H1 (cell line): ENCODE measurements at regions not wholly inside any gene's neighbourhood (a gene's known extent, or its start where the extent isn't known, plus 50 kb on each side); places are given as distances from the start of the nearest gene placed in this dataset.
"Not testable (repeated sequence)": the region's sequence is repeated elsewhere in the genome, so short reads cannot be mapped to it uniquely, and the experiment has no call there.

ENCODE experiments used
- CTCF ChIA-PET: fragments of 300-600 bp; sonication (Branson Sonifier 250); formaldehyde crosslinking; loops from one replicate; lab custom pipeline; 2021; ENCODE audit not compliant: partially characterized antibody; lab: Charles Lee
- POLR2A ChIA-PET: fragments of 300-600 bp; sonication (Branson Sonifier 250); formaldehyde crosslinking; loops from one replicate; lab custom pipeline; 2021; ENCODE audit warnings: inconsistent platforms; ENCODE audit not compliant: partially characterized antibody; lab: Charles Lee
- DNase-seq, 2 experiments: peaks; one replicate each; pipeline versions ENCODE4 v3.0.0 to v3.0.0-alpha.2; 2010 to 2022; ENCODE audit warnings: low spot score in 2 of 2, low read depth in 1 of 2, mixed read lengths in 1 of 2
- FAIRE-seq: peaks from 2 replicates; lab custom pipeline; 2011; peaks lifted over from hg19 to GRCh38; lab: Jason Lieb, UNC
- H2AFZ ChIP-seq: 2 replicates; pipeline ENCODE4 v1.8.1; 2012; ENCODE audit warnings: low read length, inconsistent platforms
- H2AK5ac ChIP-seq: 2 replicates; pipeline ENCODE4 v1.6.1; 2013; ENCODE audit warnings: low read depth, low read length
- H2BK120ac ChIP-seq: replicated peaks from 2 replicates; pipeline ENCODE3; 2013; ENCODE audit warnings: low read depth, low read length, inconsistent platforms
- H2BK12ac ChIP-seq: 2 replicates; pipeline ENCODE4 v1.6.1; 2013; ENCODE audit warnings: low read depth, low read length
- H2BK15ac ChIP-seq: 2 replicates; pipeline ENCODE4 v1.6.1; 2013; ENCODE audit warnings: low read length
- H2BK20ac ChIP-seq: 2 replicates; pipeline ENCODE4 v1.6.1; 2013; ENCODE audit warnings: low read length
- H2BK5ac ChIP-seq: 2 replicates; pipeline ENCODE4 v1.6.1; 2013; ENCODE audit warnings: low read depth, low read length
- H3K14ac ChIP-seq: 2 replicates; pipeline ENCODE4 v1.6.1; 2013; ENCODE audit warnings: inconsistent platforms; ENCODE audit not compliant: insufficient read length
- H3K18ac ChIP-seq: 2 replicates; pipeline ENCODE4 v1.6.1; 2013; ENCODE audit warnings: low read length; ENCODE audit errors: extremely low read depth
- H3K23ac ChIP-seq: 2 replicates; pipeline ENCODE4 v1.6.1; 2013; ENCODE audit warnings: inconsistent platforms; ENCODE audit not compliant: insufficient read length
- H3K23me2 ChIP-seq: 2 replicates; pipeline ENCODE4 v1.6.1; 2013; ENCODE audit warnings: low read depth, low read length
- H3K27ac ChIP-seq: 2 replicates; pipeline ENCODE4 v1.6.1; 2011; ENCODE audit warnings: low read depth, low read length, inconsistent platforms
- H3K27me3 ChIP-seq, 4 experiments: replicated peaks in 1 of 4; 1 replicate in 1 of 4; 2 replicates in 3 of 4; pipeline versions ENCODE4 v1.6.1 to v1.8.1; 2011 to 2013; ENCODE audit warnings: low read length in 3 of 4, mild to moderate bottlenecking in 3 of 4, inconsistent platforms in 2 of 4, mixed read lengths in 2 of 4, moderate library complexity in 1 of 4; ENCODE audit not compliant: control insufficient read depth in 3 of 4, insufficient read depth in 3 of 4; ENCODE audit errors: extremely low read depth in 1 of 4
- H3K36me3 ChIP-seq, 4 experiments: 2 replicates each; pipeline versions ENCODE4 v1.6.1 to v1.8.1; 2011 to 2013; ENCODE audit warnings: mild to moderate bottlenecking in 4 of 4, low read length in 3 of 4, moderate library complexity in 2 of 4, control low read depth in 1 of 4, inconsistent platforms in 1 of 4; ENCODE audit not compliant: insufficient read depth in 4 of 4, control insufficient read depth in 2 of 4
- H3K4ac ChIP-seq: replicated peaks from 2 replicates; pipeline ENCODE3; 2013; ENCODE audit warnings: low read length, low read depth, mixed read lengths, inconsistent platforms; ENCODE audit not compliant: insufficient read length
- H3K4me1 ChIP-seq, 4 experiments: replicated peaks in 1 of 4; 1 replicate in 1 of 4; 2 replicates in 3 of 4; pipeline versions ENCODE4 v1.6.1 to v1.8.1; 2011 to 2013; ENCODE audit warnings: low read length in 3 of 4, inconsistent platforms in 2 of 4, mixed read lengths in 1 of 4; ENCODE audit not compliant: insufficient read depth in 4 of 4, control insufficient read depth in 3 of 4
- H3K4me2 ChIP-seq, 2 experiments: 2 replicates each; pipeline versions ENCODE4 v1.6.1 to v1.8.1; 2011 to 2013; ENCODE audit warnings: low read depth in 2 of 2, low read length in 2 of 2, control low read depth in 1 of 2, inconsistent platforms in 1 of 2, mild to moderate bottlenecking in 1 of 2; ENCODE audit not compliant: insufficient read depth in 1 of 2
- H3K4me3 ChIP-seq, 4 experiments: fragments of 200-600, 300-600 bp in 1 of 4; sonication (generic), shearing (Covaris generic), sonication (Bioruptor Twin) in 1 of 4; 2 replicates each; pipeline versions ENCODE4 v1.5.1 to v1.8.1; 2011 to 2016; ENCODE audit warnings: low read length in 4 of 4, low read depth in 3 of 4, control low read depth in 2 of 4, inconsistent platforms in 2 of 4, mild to moderate bottlenecking in 2 of 4, mixed read lengths in 1 of 4, moderate library complexity in 1 of 4; ENCODE audit not compliant: insufficient read depth in 2 of 4; ENCODE audit errors: extremely low read depth in 1 of 4
- H3K56ac ChIP-seq: replicated peaks from 2 replicates; pipeline ENCODE3; 2013; ENCODE audit warnings: low read depth, mild to moderate bottlenecking, mixed read lengths, low read length, inconsistent platforms; ENCODE audit not compliant: insufficient read length
- H3K79me1 ChIP-seq: 2 replicates; pipeline ENCODE4 v1.6.1; 2013; ENCODE audit warnings: low read depth, low read length, control low read depth
- H3K79me2 ChIP-seq, 2 experiments: 2 replicates each; pipeline versions ENCODE4 v1.6.1 to v1.8.1; 2012 to 2013; ENCODE audit warnings: low read length in 2 of 2, mild to moderate bottlenecking in 2 of 2, inconsistent platforms in 1 of 2; ENCODE audit not compliant: insufficient read depth in 2 of 2, control insufficient read depth in 1 of 2
- H3K9ac ChIP-seq, 4 experiments: replicated peaks in 1 of 4; 1 replicate in 1 of 4; 2 replicates in 3 of 4; pipeline versions ENCODE4 v1.6.1 to v1.8.1; 2011 to 2013; ENCODE audit warnings: low read depth in 3 of 4, low read length in 3 of 4, control low read depth in 2 of 4, mild to moderate bottlenecking in 2 of 4, moderate library complexity in 2 of 4, inconsistent platforms in 1 of 4; ENCODE audit errors: extremely low read depth in 1 of 4
- H3K9me3 ChIP-seq, 2 experiments: 2 replicates each; pipeline versions ENCODE4 v1.6.1 to v1.8.1; 2012 to 2013; ENCODE audit warnings: mild to moderate bottlenecking in 2 of 2, moderate library complexity in 2 of 2, control low read depth in 1 of 2, inconsistent platforms in 1 of 2, low read depth in 1 of 2, low read length in 1 of 2, mixed read lengths in 1 of 2; ENCODE audit not compliant: insufficient read depth in 2 of 2
- H4K20me1 ChIP-seq, 2 experiments: replicated peaks in 1 of 2; 2 replicates each; pipeline versions ENCODE3 to v1.8.1; 2011 to 2013; ENCODE audit warnings: inconsistent platforms in 2 of 2, low read length in 2 of 2, mild to moderate bottlenecking in 1 of 2; ENCODE audit not compliant: insufficient read depth in 2 of 2, control insufficient read depth in 1 of 2
- H4K5ac ChIP-seq: 2 replicates; pipeline ENCODE4 v1.6.1; 2013; ENCODE audit warnings: low read length, low read depth, mixed read lengths, inconsistent platforms; ENCODE audit not compliant: insufficient read length
- H4K8ac ChIP-seq: 2 replicates; pipeline ENCODE4 v1.8.0; 2013; ENCODE audit warnings: mild to moderate bottlenecking, moderate library complexity, low read length, inconsistent platforms; ENCODE audit not compliant: insufficient read depth; ENCODE audit errors: extremely low read depth
- H4K91ac ChIP-seq: replicated peaks from 2 replicates; pipeline ENCODE3; 2013; ENCODE audit warnings: low read length, mixed read lengths, inconsistent platforms; ENCODE audit not compliant: insufficient read length
- WGBS, 2 experiments: shearing (Covaris generic) in 1 of 2; methylation state at CpG; one replicate each; pipeline versions ENCODE4 v1.1.6 to v1.1.7; 2013 to 2015; ENCODE audit warnings: low lambda C conversion rate in 2 of 2, mixed read lengths in 2 of 2, inconsistent platforms in 1 of 2, low coverage in 1 of 2, missing lambda C conversion rate in 1 of 2; ENCODE audit not compliant: insufficient replicate concordance in 2 of 2, insufficient coverage in 1 of 2, insufficient read length in 1 of 2; ENCODE audit errors: extremely low coverage in 1 of 2, missing lambda C conversion rate in 1 of 2; 5-methylcytosine and 5-hydroxymethylcytosine counted together

GRCh38 chr15:32276200-32276830, 126.8 kb downstream of the GOLGA8K start:
- H3K79me2 ChIP-seq: not testable (repeated sequence)
- WGBS, 2 experiments: no CpG with 5 or more reads among the region's 21 CpGs

GRCh38 chr15:32253958-32254357, 149.1 kb downstream of the GOLGA8K start:
- H2AFZ ChIP-seq, H3K18ac ChIP-seq, H2AK5ac ChIP-seq, H3K23ac ChIP-seq, CTCF ChIA-PET, H4K8ac ChIP-seq, H4K91ac ChIP-seq, H2BK15ac ChIP-seq, H3K14ac ChIP-seq, H2BK5ac ChIP-seq, H2BK20ac ChIP-seq, POLR2A ChIA-PET, H3K27ac ChIP-seq, H3K4me1 ChIP-seq, H3K4me3 ChIP-seq, H4K20me1 ChIP-seq, H3K4ac ChIP-seq, H3K79me1 ChIP-seq, H3K36me3 ChIP-seq, H3K23me2 ChIP-seq, FAIRE-seq, H4K5ac ChIP-seq, DNase-seq, H3K79me2 ChIP-seq, H3K27me3 ChIP-seq, H2BK12ac ChIP-seq, H3K9me3 ChIP-seq, H3K9ac ChIP-seq, H2BK120ac ChIP-seq, H3K56ac ChIP-seq, H3K4me2 ChIP-seq: not testable (repeated sequence)
- WGBS, 2 experiments: 78% methylated on average over 3 of the region's 7 CpGs; no CpG with 5 or more reads in 1 of the 2 experiments

More at GRCh38 chr15:32276200-32276830, 126.8 kb downstream of the GOLGA8K start:
- H2AK5ac ChIP-seq, H2AFZ ChIP-seq, CTCF ChIA-PET, POLR2A ChIA-PET, H4K5ac ChIP-seq, H4K91ac ChIP-seq, H3K18ac ChIP-seq, H2BK12ac ChIP-seq, H2BK5ac ChIP-seq, H3K4me3 ChIP-seq, H3K79me1 ChIP-seq, H3K27ac ChIP-seq, DNase-seq, H3K36me3 ChIP-seq, H3K9ac ChIP-seq, H3K56ac ChIP-seq, H3K4ac ChIP-seq, H3K27me3 ChIP-seq, H3K4me2 ChIP-seq, H4K20me1 ChIP-seq, H3K4me1 ChIP-seq, H2BK15ac ChIP-seq, H3K23ac ChIP-seq, H3K23me2 ChIP-seq, H3K14ac ChIP-seq, H2BK120ac ChIP-seq, H3K9me3 ChIP-seq, H4K8ac ChIP-seq, H2BK20ac ChIP-seq: not testable (repeated sequence)
- FAIRE-seq: peak; percentile 78
